Kidney (tissue), 13 donors: ENCODE measurements at regions not wholly inside any gene's neighbourhood (a gene's known extent, or its start where the extent isn't known, plus 50 kb on each side); places are given as distances from the start of the nearest gene placed in this dataset.
"Not testable (repeated sequence)": the region's sequence is repeated elsewhere in the genome, so short reads cannot be mapped to it uniquely, and the experiment has no call there.

ENCODE experiments used
- DNase-seq, 5 donors: peaks; one replicate each; pipeline ENCODE4 v3.0.0-alpha.2; 2013 to 2020
- FAIRE-seq: peaks from 2 replicates; lab custom pipeline; 2012; peaks lifted over from hg19 to GRCh38; lab: Jason Lieb, UNC
- H3K27ac ChIP-seq, 2 donors: one replicate each; pipeline ENCODE4 v1.7.0; 2013; ENCODE audit warnings: low read depth in 2 of 2, low read length in 2 of 2, inconsistent platforms in 1 of 2
- H3K27me3 ChIP-seq: one replicate; pipeline ENCODE4 v1.7.1; 2013; ENCODE audit warnings: low read length, inconsistent platforms; ENCODE audit not compliant: control insufficient read depth, insufficient read depth
- H3K36me3 ChIP-seq, 3 donors: one replicate each; pipeline versions ENCODE4 v1.7.0 to v1.7.1; 2013; ENCODE audit warnings: low read length in 3 of 3, control low read depth in 1 of 3, inconsistent platforms in 1 of 3; ENCODE audit not compliant: insufficient read depth in 3 of 3, control insufficient read depth in 2 of 3
- H3K4me1 ChIP-seq, 3 donors: one replicate each; pipeline versions ENCODE4 v1.7.0 to v1.7.1; 2013; ENCODE audit warnings: low read length in 3 of 3, inconsistent platforms in 1 of 3, low read depth in 1 of 3; ENCODE audit not compliant: control insufficient read depth in 2 of 3, insufficient read depth in 2 of 3
- H3K4me3 ChIP-seq, 3 donors: one replicate each; pipeline versions ENCODE4 v1.7.0 to v1.8.1; 2013; ENCODE audit warnings: low read length in 3 of 3, control low read depth in 1 of 3, inconsistent platforms in 1 of 3
- H3K9ac ChIP-seq, 3 donors: one replicate each; pipeline versions ENCODE4 v1.7.0 to v1.7.1; 2013; ENCODE audit warnings: low read length in 3 of 3, control low read depth in 1 of 3, inconsistent platforms in 1 of 3
- H3K9me3 ChIP-seq, 3 donors: one replicate each; pipeline versions ENCODE4 v1.7.0 to v1.7.1; 2013; ENCODE audit warnings: low read length in 3 of 3, control low read depth in 1 of 3, inconsistent platforms in 1 of 3; ENCODE audit not compliant: control insufficient read depth in 2 of 3, insufficient read depth in 1 of 3
- intact Hi-C: fragments of 100-400 bp; cut with DNase I; formaldehyde crosslinking; loops from one replicate; pipeline ENCODE4 v1.11.1; 2022
- TF ChIP-seq, protein P1 (sequence below): IDR thresholded peaks from 3 replicates; pipeline ENCODE4 v1.5.1; 2012; ENCODE audit warnings: mild to moderate bottlenecking, moderate library complexity, borderline replicate concordance; ENCODE audit not compliant: insufficient read depth; ENCODE audit errors: extremely low read depth
- donor health status: control.
- donor health status: control.
- donor health status: control.
- donor health status: control.
- donor health status: control.
- donor health status: DM: yes; HTN: yes; CAD: no.
- donor health status: Normal renal cell carcinoma (clear cell type).

- no peak for DNase-seq
- Histone ChIP-seq H3K4me3 (no peak overlapping the region), H3K4me1 (no peaks in the 10 kb centered on the region), H3K9ac (no peak overlapping the region), H3K9me3 (no peaks in the 10 kb centered on the region), H3K27me3 (peaks cover 3% of the 10 kb centered on the region), H3K36me3 (no peaks in the 10 kb centered on the region), H3K27ac (no peak overlapping the region)
- TF ChIP-seq, protein P1, sequence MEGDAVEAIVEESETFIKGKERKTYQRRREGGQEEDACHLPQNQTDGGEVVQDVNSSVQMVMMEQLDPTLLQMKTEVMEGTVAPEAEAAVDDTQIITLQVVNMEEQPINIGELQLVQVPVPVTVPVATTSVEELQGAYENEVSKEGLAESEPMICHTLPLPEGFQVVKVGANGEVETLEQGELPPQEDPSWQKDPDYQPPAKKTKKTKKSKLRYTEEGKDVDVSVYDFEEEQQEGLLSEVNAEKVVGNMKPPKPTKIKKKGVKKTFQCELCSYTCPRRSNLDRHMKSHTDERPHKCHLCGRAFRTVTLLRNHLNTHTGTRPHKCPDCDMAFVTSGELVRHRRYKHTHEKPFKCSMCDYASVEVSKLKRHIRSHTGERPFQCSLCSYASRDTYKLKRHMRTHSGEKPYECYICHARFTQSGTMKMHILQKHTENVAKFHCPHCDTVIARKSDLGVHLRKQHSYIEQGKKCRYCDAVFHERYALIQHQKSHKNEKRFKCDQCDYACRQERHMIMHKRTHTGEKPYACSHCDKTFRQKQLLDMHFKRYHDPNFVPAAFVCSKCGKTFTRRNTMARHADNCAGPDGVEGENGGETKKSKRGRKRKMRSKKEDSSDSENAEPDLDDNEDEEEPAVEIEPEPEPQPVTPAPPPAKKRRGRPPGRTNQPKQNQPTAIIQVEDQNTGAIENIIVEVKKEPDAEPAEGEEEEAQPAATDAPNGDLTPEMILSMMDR, result no peak
- intact Hi-C loops, result loop anchor here (10.0 kb wide), 1 partner anchor 412 kb away; no protein-coding TSS in a partner anchor
- no peak for FAIRE-seq
Observed at GRCh38 chr15:53196788-53197187, 406.7 kb upstream of the ONECUT1 start.

- FAIRE-seq (no peak), DNase-seq (no peak)
- TF ChIP-seq, protein P1, result no peak
- Histone ChIP-seq H3K27ac (no peak overlapping the region), H3K4me3 (no peak overlapping the region), H3K9me3 (no peaks in the 10 kb centered on the region), H3K36me3 (no peaks in the 10 kb centered on the region), H3K4me1 (no peaks in the 10 kb centered on the region), H3K9ac (no peak overlapping the region), H3K27me3 (peaks cover 3% of the 10 kb centered on the region)
- intact Hi-C loops, result loop anchor here (10.0 kb wide), 1 partner anchor 411 kb away; no protein-coding TSS in a partner anchor
Observed at GRCh38 chr15:53196242-53196641, 406.1 kb upstream of the ONECUT1 start.

GRCh38 chr15:53193149-53193548 is 403.0 kb upstream of the ONECUT1 start:
- H3K9me3 ChIP-seq, result no peaks in the 10 kb centered on the region
- H3K27me3 ChIP-seq, result peaks cover 3% of the 10 kb centered on the region
- H3K36me3 ChIP-seq, result no peaks in the 10 kb centered on the region
- H3K27ac ChIP-seq, result no peak overlapping the region
- H3K4me3 ChIP-seq, result no peak overlapping the region
- intact Hi-C loops, result loop anchor here (10.0 kb wide), 1 partner anchor 408 kb away; no protein-coding TSS in a partner anchor
- H3K9ac ChIP-seq, result no peak overlapping the region
- peak in 2 of 5 donors; percentile 49 to 69 for DNase-seq
- no peak for FAIRE-seq
- TF ChIP-seq, protein P1, result no peak
- H3K4me1 ChIP-seq, result no peaks in the 10 kb centered on the region

DNA sequence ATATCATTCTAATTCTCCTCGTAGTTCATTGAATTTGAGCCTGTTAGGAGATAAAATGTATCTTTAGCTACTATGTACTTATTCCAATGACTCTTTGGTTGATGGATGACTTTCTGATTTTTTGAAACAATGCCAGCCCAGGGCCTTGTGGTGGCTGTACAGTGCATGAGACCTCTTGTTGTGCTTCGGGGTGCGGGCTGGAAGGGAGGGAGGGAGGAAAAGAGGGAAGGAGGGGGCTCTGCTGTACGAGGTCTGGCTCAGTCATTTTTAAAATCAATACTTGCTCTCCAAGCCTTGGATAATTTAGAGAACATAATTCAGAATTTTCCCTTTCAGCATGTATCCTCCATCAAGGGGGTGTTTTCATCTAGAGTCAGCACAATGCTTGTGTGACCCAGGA is 399.7 kb upstream of the ONECUT1 start:
- H3K36me3 ChIP-seq, result no peaks in the 10 kb centered on the region
- no peak overlapping the region for H3K27ac ChIP-seq
- H3K9ac ChIP-seq, result no peak overlapping the region
- DNase-seq (no peak), FAIRE-seq (no peak)
- H3K4me3 ChIP-seq, result no peak overlapping the region
- TF ChIP-seq, protein P1, result no peak
- intact Hi-C loops, result loop anchor here (10.0 kb wide), 1 partner anchor 405 kb away; no protein-coding TSS in a partner anchor
- H3K4me1 ChIP-seq, result no peaks in the 10 kb centered on the region
- H3K9me3 ChIP-seq, result no peaks in the 10 kb centered on the region
- H3K27me3 ChIP-seq, result no peaks in the 10 kb centered on the region

- DNase-seq, H3K27ac ChIP-seq, H3K27me3 ChIP-seq, H3K4me1 ChIP-seq, H3K36me3 ChIP-seq, intact Hi-C loops, H3K9me3 ChIP-seq, FAIRE-seq, H3K9ac ChIP-seq, H3K4me3 ChIP-seq: not testable (repeated sequence)
Observed at GRCh38 chr15:53183449-53183848, 393.3 kb upstream of the ONECUT1 start.
